ENCODE measurements at regions not wholly inside any gene's neighbourhood (a gene's known extent, or its start where the extent isn't known, plus 50 kb on each side); places are given as distances from the start of the nearest gene placed in this dataset.
"Not testable (repeated sequence)": the region's sequence is repeated elsewhere in the genome, so short reads cannot be mapped to it uniquely, and the experiment has no call there.

DNA sequence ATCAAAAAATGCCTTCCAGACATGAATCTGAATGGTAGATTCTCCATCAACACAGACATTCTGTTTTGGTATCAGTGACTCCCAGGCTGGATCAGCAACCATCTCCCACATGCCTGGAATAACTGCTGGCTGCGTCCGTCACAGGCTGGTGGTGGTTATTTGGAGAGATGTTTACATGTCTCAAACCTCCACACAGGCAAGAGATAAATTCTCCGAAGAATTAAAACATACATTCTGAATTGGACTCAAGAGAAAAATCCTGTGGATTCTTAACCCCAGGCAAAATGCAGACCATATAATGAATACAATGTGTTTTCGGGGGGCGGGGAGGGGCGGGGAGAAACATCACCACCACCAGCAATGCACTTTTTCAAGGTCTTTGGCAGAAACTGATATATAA, 108.2 kb downstream of the THBS2 start:
- no peak for DNase-seq (ENCODE audit: low read depth in 2 of 3, low spot score in 2 of 3)

- no peak for DNase-seq (ENCODE audit: low read depth in 2 of 3, low spot score in 2 of 3)
These were observed 109.3 kb downstream of the THBS2 start for GRCh38 chr6:169144356-169144755.

DNA sequence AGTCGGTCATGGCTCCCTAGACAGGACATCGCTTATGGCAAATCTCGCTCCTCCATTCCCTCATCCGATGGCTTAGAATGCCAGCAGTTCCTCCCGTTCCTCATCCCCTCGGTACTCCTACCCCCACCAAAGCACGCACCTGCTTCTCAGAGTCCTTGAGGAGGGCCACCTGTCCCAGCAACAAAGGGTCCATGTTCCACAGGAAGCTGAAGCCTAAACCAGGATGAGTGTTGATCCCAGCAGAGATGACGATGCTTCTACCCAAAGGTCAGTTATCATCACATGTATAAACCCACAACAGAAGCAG, 111.2 kb downstream of the THBS2 start:
- DNase-seq (ENCODE audit: low read depth in 2 of 3, low spot score in 2 of 3), result no peak

- DNase-seq (ENCODE audit: low read depth in 2 of 3, low spot score in 2 of 3), result no peak
These were observed 111.7 kb downstream of the THBS2 start for GRCh38 chr6:169141671-169142537.

DNA sequence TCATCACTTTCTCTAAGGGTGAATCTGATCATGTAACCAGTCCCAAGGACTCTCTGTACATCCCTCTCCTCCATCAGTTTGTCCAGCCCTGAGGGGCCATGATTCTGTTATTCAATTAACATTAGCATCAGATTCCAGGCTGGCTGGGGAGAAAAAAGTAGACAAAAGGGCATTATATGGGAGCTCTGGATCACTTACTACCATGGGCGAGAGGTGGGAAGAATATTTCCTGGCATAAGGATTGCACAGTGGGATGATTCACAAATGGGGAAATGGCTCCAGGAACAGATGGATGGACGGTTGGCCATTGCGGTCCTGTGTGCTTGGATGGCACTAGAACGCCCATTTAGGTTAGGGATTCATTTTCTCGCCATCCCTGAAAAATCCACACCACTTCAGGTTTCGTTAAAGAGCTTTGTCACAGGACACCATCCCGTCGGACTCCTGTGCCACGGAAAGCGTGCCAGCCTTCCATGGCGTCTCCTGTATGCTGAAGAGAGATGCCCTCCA, 112.6 kb downstream of the THBS2 start:
- no peak for DNase-seq (ENCODE audit: low read depth in 2 of 3, low spot score in 2 of 3)

GRCh38 chr6:169139179-169139971, 114.3 kb downstream of the THBS2 start:
- DNase-seq (ENCODE audit: low read depth in 2 of 3, low spot score in 2 of 3), result no peak

GRCh38 chr6:169132352-169132940, 121.2 kb downstream of the THBS2 start:
- DNase-seq (ENCODE audit: low read depth in 2 of 3, low spot score in 2 of 3), result no peak

DNA sequence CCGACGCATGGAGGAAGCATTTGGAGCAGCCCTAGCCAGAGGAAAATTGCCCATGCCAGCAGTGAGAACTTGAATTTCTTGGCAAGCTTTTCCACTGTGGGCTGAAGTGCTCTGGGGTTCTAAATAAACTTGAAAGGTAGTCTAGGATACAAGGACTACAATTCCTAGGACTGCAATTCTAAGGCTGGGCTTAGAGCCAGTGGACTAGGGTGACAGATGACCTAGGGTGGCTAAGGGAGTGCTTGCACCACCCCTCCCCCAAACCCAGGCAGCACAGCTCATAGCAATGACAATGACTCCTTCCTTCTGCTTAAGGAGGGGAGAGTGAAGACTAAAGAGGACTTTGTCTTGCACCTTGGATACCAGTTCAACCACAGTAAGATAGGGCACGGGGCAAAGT, 122.3 kb downstream of the THBS2 start:
- DNase-seq (ENCODE audit: low read depth in 2 of 3, low spot score in 2 of 3), result no peak

DNA sequence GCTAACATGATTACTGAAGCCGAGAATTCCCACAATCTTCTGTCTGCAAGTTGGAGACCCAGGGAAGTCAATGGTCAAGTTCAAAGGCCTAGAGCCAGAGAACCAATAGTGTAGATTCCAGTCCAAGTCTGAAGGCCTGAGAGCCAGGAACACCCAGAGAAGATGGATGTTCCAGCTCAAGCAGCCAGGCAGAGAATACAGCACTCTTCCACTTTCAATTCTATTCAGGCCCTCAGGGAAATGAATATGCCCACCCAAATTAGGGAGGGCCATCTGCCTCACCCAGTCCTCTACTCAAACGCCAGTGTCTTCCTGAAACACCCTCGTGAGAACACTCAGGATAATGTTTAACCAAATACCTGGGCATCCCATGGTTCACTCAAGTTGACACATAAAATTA, 123.5 kb downstream of the THBS2 start:
- no peak for DNase-seq (ENCODE audit: low read depth in 2 of 3, low spot score in 2 of 3)

GRCh38 chr6:169121013-169121412, 132.6 kb downstream of the THBS2 start:
- DNase-seq (ENCODE audit: low read depth in 2 of 3, low spot score in 2 of 3), result no peak

DNA sequence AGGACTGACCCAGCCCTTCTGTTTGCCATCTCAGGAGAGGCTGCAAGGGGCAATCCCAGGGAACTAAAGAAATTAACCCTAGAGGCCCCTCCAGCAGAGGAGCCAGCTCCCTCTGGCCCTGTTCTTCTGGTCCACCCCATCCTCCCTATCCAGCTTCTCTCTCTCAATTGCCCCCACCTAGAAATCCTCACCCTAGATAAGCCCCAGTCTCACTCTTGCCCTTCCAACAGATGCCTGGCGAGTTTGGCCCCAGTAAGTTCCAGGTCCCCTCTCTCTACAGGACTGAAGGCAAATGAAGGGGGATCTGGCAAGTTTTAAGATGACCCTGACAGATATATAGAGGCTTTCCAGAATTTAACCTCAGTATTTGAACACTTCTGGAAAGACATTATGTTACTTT, 134.0 kb downstream of the THBS2 start:
- no peak for DNase-seq (ENCODE audit: low read depth in 2 of 3, low spot score in 2 of 3)

DNA sequence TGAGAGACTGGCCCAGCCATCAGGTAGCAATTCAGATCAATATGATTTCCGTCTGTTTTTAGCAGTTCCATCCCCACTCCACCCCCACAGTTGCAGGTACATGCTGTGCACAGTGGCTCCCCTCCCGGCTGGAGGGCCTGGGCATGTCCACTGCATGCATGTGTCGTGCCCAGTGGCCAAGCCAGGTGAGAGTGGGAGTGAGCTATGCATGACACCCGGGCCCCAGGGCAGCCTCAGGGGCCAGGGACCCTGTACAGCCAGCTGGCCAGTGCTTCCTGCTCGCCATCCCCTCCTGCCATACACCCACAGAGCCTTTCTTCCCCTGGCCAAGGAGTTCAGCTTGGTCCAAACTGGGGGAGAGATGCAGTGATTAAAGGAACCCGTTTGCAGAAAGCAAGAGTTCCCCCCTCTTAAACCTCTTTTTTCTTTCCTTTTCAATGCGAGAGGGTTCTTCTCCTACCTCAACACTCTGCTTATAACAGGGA, 135.3 kb downstream of the THBS2 start:
- no peak for DNase-seq (ENCODE audit: low read depth in 2 of 3, low spot score in 2 of 3)

- DNase-seq (ENCODE audit: low read depth in 2 of 3, low spot score in 2 of 3), result no peak
These were observed 136.0 kb downstream of the THBS2 start for GRCh38 chr6:169117663-169118062.

- DNase-seq (ENCODE audit: low read depth in 2 of 3, low spot score in 2 of 3), result no peak
These were observed 138.0 kb downstream of the THBS2 start for GRCh38 chr6:169115632-169116031.

DNA sequence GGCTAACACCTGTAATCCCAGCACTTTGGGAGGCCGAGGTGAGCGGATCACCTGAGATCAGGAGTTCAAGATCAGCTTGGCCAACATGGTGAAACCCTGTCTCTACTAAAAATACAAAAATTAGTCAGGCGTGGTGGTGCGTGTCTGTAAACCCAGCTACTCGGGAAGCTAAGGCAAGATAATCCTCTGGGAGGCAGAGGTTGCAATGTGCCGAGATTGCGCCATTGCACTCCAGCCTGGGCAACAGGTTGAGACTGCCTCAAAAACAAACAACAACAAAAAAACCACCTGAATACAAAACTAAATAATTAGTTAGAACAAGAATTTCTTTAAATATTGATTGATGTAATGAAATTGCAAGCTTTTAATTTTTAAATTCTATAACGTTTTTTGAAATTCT, 139.0 kb downstream of the THBS2 start:
- not testable (repeated sequence) for DNase-seq (ENCODE audit: low read depth in 2 of 3, low spot score in 2 of 3)

GRCh38 chr6:169112483-169113320, 140.9 kb downstream of the THBS2 start:
- no peak for DNase-seq (ENCODE audit: low read depth in 2 of 3, low spot score in 2 of 3)

DNA sequence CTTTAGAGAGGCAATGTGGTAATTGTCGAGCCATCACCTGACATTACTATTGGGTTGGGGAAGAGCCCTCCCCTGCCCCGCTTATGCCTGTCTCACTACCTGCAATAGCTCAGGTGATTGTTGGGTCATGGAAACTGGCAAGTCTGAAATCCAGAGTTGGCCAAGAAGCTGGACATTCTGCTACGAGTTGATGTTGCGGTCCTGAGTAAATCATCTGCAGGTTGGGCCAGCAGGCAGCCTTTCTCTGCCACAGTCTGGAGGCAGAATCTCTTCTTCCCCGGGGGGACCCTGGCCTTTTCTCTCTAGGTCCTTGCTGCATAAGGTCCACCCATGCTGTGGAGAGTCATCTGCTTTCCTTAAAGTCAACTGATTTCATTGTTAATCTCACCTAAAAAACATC, 142.4 kb downstream of the THBS2 start:
- DNase-seq (ENCODE audit: low read depth in 2 of 3, low spot score in 2 of 3), result no peak

GRCh38 chr6:169109411-169110220, 144.0 kb downstream of the THBS2 start:
- DNase-seq (ENCODE audit: low read depth in 2 of 3, low spot score in 2 of 3), result no peak

- no peak for DNase-seq (ENCODE audit: low read depth in 2 of 3, low spot score in 2 of 3)
These were observed 144.9 kb downstream of the THBS2 start for GRCh38 chr6:169108753-169109152.

DNA sequence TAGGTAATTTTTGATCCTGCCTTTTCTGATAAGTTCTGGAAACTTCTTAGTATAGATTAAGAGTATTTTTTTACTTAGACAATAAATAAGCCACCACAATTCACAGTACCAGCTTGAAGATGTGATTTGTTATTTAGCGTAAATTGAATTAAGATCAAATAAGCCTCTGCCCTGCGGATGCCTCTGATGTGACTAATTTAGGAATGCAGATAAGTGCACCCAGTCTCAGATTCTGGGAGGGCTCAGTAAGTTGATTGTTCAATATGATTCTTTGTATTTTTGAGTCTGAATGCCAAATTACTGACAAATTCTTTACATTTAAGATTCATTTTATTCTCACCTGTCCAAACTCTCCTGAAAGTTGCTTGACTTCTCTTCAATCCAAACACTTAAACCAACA, 147.5 kb downstream of the THBS2 start:
- DNase-seq (ENCODE audit: low read depth in 2 of 3, low spot score in 2 of 3), result no peak

All from activated CD8-positive, alpha-beta memory T cell treated with anti-CD3 and anti-CD28 coated beads for 48 hours (primary cell).